Endothelial cell of umbilical vein (primary cell): ENCODE measurements at regions not wholly inside any gene's neighbourhood (a gene's known extent, or its start where the extent isn't known, plus 50 kb on each side); places are given as distances from the start of the nearest gene placed in this dataset.

Experiments used
- BruUV-seq: library from RNA; stranded (reverse); fragments of 400-500 nt; replicated peaks from 2 replicates; lab custom pipeline; 2021; lab: Mats Ljungman, UMichigan
- CTCF ChIA-PET: fragments of 300-600, 350-600 bp; sonication (Branson Sonifier 250); formaldehyde crosslinking; loops from one replicate; lab custom pipeline; 2021; ENCODE audit warnings: antibody characterized with exemption, inconsistent platforms; lab: Charles Lee
- POLR2A ChIA-PET: fragments of 300-600, 350-600 bp; sonication (Branson Sonifier 250); formaldehyde crosslinking; loops from one replicate; lab custom pipeline; 2021; ENCODE audit warnings: antibody characterized with exemption, inconsistent platforms; lab: Charles Lee
- DNase-seq: peaks from one replicate; pipeline ENCODE4 v3.0.0-alpha.2; 2011; ENCODE audit warnings: low read depth, low spot score
- FAIRE-seq: peaks from 2 replicates; lab custom pipeline; 2011; peaks lifted over from hg19 to GRCh38; lab: Jason Lieb, UNC
- H2AFZ ChIP-seq: 2 replicates; pipeline ENCODE4 v1.6.0; 2012; ENCODE audit warnings: low read depth, low read length, control low read depth, inconsistent platforms
- H3K27ac ChIP-seq: 2 replicates; pipeline ENCODE4 v1.5.1; 2011; ENCODE audit warnings: low read depth, mild to moderate bottlenecking, control low read depth, low read length, moderate library complexity; ENCODE audit not compliant: insufficient read depth
- H3K27me3 ChIP-seq, 2 experiments: 2 replicates each; pipeline versions ENCODE4 v1.6.0 to v1.6.1; 2011; ENCODE audit warnings: low read length in 2 of 2, mixed read lengths in 1 of 2; ENCODE audit not compliant: control insufficient read depth in 2 of 2, insufficient read depth in 2 of 2
- H3K36me3 ChIP-seq, 2 experiments: 2 replicates in 1 of 2; 3 replicates in 1 of 2; pipeline ENCODE4 v1.5.1; 2011; ENCODE audit warnings: low read length in 2 of 2, mild to moderate bottlenecking in 1 of 2, moderate library complexity in 1 of 2; ENCODE audit not compliant: control insufficient read depth in 2 of 2, insufficient read depth in 2 of 2; ENCODE audit errors: extremely low read depth in 1 of 2
- H3K4me1 ChIP-seq: 3 replicates; pipeline ENCODE4 v1.5.1; 2011; ENCODE audit warnings: mild to moderate bottlenecking, low read length; ENCODE audit not compliant: control insufficient read depth, insufficient read depth; ENCODE audit errors: extremely low read depth
- H3K4me2 ChIP-seq: 2 replicates; pipeline ENCODE4 v1.6.1; 2011; ENCODE audit warnings: low read length, control low read depth, mixed read lengths; ENCODE audit not compliant: insufficient read depth
- H3K4me3 ChIP-seq, 3 experiments: fragments of 200-600 bp in 1 of 3; sonication (generic), shearing (Covaris generic) in 1 of 3; replicated peaks in 1 of 3; 2 replicates each; pipeline ENCODE4 v1.5.1; 2011 to 2016; ENCODE audit warnings: control low read depth in 3 of 3, low read length in 3 of 3, mild to moderate bottlenecking in 2 of 3, inconsistent platforms in 1 of 3, low read depth in 1 of 3, moderate library complexity in 1 of 3; ENCODE audit not compliant: insufficient read depth in 1 of 3
- H3K79me2 ChIP-seq: 2 replicates; pipeline ENCODE4 v1.6.0; 2012; ENCODE audit warnings: low read length, inconsistent platforms; ENCODE audit not compliant: control insufficient read depth, insufficient read depth
- H3K9ac ChIP-seq: replicated peaks from 2 replicates; pipeline ENCODE3; 2011; ENCODE audit warnings: low read length, control low read depth; ENCODE audit not compliant: insufficient read depth; ENCODE audit errors: extremely low read depth
- H3K9me1 ChIP-seq: replicated peaks from 3 replicates; pipeline ENCODE4 v1.6.0; 2011; ENCODE audit warnings: mild to moderate bottlenecking, low read length; ENCODE audit not compliant: control insufficient read depth, insufficient read depth; ENCODE audit errors: extremely low read depth
- H3K9me3 ChIP-seq: replicated peaks from 2 replicates; pipeline ENCODE4 v1.5.1; 2012; ENCODE audit warnings: low read length, inconsistent platforms; ENCODE audit not compliant: control insufficient read depth, insufficient read depth
- H4K20me1 ChIP-seq: replicated peaks from 2 replicates; pipeline ENCODE3; 2011; ENCODE audit warnings: mild to moderate bottlenecking, low read length; ENCODE audit not compliant: control insufficient read depth, insufficient read depth; ENCODE audit errors: extremely low read depth
- CTCF ChIP-seq, 2 donors: IDR thresholded peaks; 1 replicate in 1 of 2; 2 replicates in 1 of 2; pipeline ENCODE4 v1.5.1; 2011; ENCODE audit warnings: low read length in 2 of 2, mild to moderate bottlenecking in 2 of 2, moderate library complexity in 2 of 2, control low read depth in 1 of 2, inconsistent platforms in 1 of 2, low read depth in 1 of 2; ENCODE audit not compliant: insufficient read depth in 1 of 2; ENCODE audit errors: extremely low read depth in 1 of 2
- EZH2 ChIP-seq: IDR thresholded peaks from 2 replicates; pipeline ENCODE4 v1.6.1; 2012; ENCODE audit warnings: borderline replicate concordance, low read depth, mild to moderate bottlenecking, moderate library complexity, low read length, inconsistent platforms; ENCODE audit not compliant: severe bottlenecking
- FOS ChIP-seq: IDR thresholded peaks from 2 replicates; pipeline ENCODE4 v1.6.1; 2011; ENCODE audit warnings: mild to moderate bottlenecking, low read length, moderate library complexity, borderline replicate concordance; ENCODE audit not compliant: insufficient read depth
- GATA2 ChIP-seq: IDR thresholded peaks from 2 replicates; pipeline ENCODE4 v1.7.0; 2011; ENCODE audit warnings: low read depth, mild to moderate bottlenecking, moderate library complexity, mixed read lengths, low read length; ENCODE audit not compliant: insufficient read length, insufficient read depth
- JUN ChIP-seq: IDR thresholded peaks from 2 replicates; pipeline ENCODE4 v1.6.1; 2011; ENCODE audit warnings: borderline replicate concordance, low read depth; ENCODE audit not compliant: insufficient read length, insufficient read depth
- MAX ChIP-seq: IDR thresholded peaks from 2 replicates; pipeline ENCODE4 v1.6.1; 2011; ENCODE audit not compliant: insufficient read depth, insufficient read length
- POLR2A ChIP-seq: IDR thresholded peaks from 2 replicates; pipeline ENCODE4 v1.6.1; 2012; ENCODE audit warnings: low read depth, mild to moderate bottlenecking, control low read depth, low read length
- dilution Hi-C: fragments of 300-500 bp; cut with MboI; formaldehyde crosslinking; loops from one replicate; pipeline ENCODE4 v1.15.0; 2019; ENCODE audit warnings: low sequenced_read_pairs; ENCODE audit not compliant: extremely low pct_ligation_motif_present
- intact Hi-C: fragments of 100-400 bp; cut with micrococcal nuclease; formaldehyde crosslinking; loops from one replicate; pipeline ENCODE4 v1.10.0; 2022

- dilution Hi-C loops = no loop called here
- H3K4me1 ChIP-seq = peaks cover 9% of the 10 kb centered on the region
- no peaks in the 10 kb centered on the region for H3K9me3 ChIP-seq
- H3K9me1 ChIP-seq = no peaks in the 10 kb centered on the region
- no peak overlapping the region for H2AFZ ChIP-seq
- no peak overlapping the region for H3K4me2 ChIP-seq
- H3K79me2 ChIP-seq = no peaks in the 10 kb centered on the region
- POLR2A ChIA-PET = no interaction called here
- H3K9ac ChIP-seq = no peak overlapping the region
- H4K20me1 ChIP-seq = no peaks in the 10 kb centered on the region
- H3K27me3 ChIP-seq = no peaks in the 10 kb centered on the region
- no peak overlapping the region for H3K27ac ChIP-seq
- H3K4me3 ChIP-seq = no peak overlapping the region
- intact Hi-C loops = loop anchor here (5.0 kb wide), 1 partner anchor 61 kb away; no protein-coding TSS in a partner anchor
- no peak for TF ChIP-seq POLR2A
- no peak for TF ChIP-seq FOS
- TF ChIP-seq GATA2 = no peak
- TF ChIP-seq EZH2 = no peak
- TF ChIP-seq MAX = no peak
- no peak for TF ChIP-seq CTCF (IDR thresholded peaks at IDR 0.05; ENCODE audit: extremely low read depth in 1 of 2, insufficient read depth in 1 of 2, low read depth in 1 of 2, low read length in 2 of 2)
- no peak for TF ChIP-seq JUN
- FAIRE-seq (no peak), DNase-seq (no peak)
- H3K36me3 ChIP-seq = no peaks in the 10 kb centered on the region
- CTCF ChIA-PET = interaction anchor here (1.4 kb wide), 2 partner anchors 11 to 12 kb away, joined by 3 to 4 read pairs; no protein-coding TSS in a partner anchor
- no TSS peak for BruUV-seq
Measured at GRCh38 chr18:24926649-24927048, 425.3 kb downstream of the ZNF521 start.
